T-helper 17 cell (primary cell): ENCODE measurements at regions not wholly inside any gene's neighbourhood (a gene's known extent, or its start where the extent isn't known, plus 50 kb on each side); places are given as distances from the start of the nearest gene placed in this dataset.

Experiments used
- ATAC-seq: fragments of 150-1000 bp; cut with Tn5 transposase; 2 replicates; pipeline ENCODE4 v1.10.0; 2021; ENCODE audit warnings: mild to moderate bottlenecking, moderate library complexity
- DNase-seq, 3 donors: peaks; one replicate each; pipeline versions ENCODE4 v3.0.0 to v3.0.0-alpha.2; 2020 to 2021
- H3K9me3 ChIP-seq: one replicate; pipeline ENCODE4 v1.7.0; 2013; ENCODE audit warnings: low read length, mild to moderate bottlenecking; ENCODE audit not compliant: control insufficient read depth, poor library complexity, severe bottlenecking
- H3K27ac Mint-ChIP-seq: one replicate; pipeline ENCODE4 v1.8.0; 2022; ENCODE audit warnings: mild to moderate bottlenecking, moderate library complexity, mixed read lengths
- H3K27me3 Mint-ChIP-seq: one replicate; pipeline ENCODE4 v1.8.0; 2022; ENCODE audit warnings: mixed read lengths
- H3K36me3 Mint-ChIP-seq: one replicate; pipeline ENCODE4 v1.8.0; 2022; ENCODE audit warnings: low read depth, mixed read lengths
- H3K4me1 Mint-ChIP-seq: one replicate; pipeline ENCODE4 v1.8.0; 2022; ENCODE audit warnings: mild to moderate bottlenecking, mixed read lengths
- H3K4me3 Mint-ChIP-seq: one replicate; pipeline ENCODE4 v1.8.0; 2022; ENCODE audit warnings: mild to moderate bottlenecking, moderate library complexity, mixed read lengths

DNA sequence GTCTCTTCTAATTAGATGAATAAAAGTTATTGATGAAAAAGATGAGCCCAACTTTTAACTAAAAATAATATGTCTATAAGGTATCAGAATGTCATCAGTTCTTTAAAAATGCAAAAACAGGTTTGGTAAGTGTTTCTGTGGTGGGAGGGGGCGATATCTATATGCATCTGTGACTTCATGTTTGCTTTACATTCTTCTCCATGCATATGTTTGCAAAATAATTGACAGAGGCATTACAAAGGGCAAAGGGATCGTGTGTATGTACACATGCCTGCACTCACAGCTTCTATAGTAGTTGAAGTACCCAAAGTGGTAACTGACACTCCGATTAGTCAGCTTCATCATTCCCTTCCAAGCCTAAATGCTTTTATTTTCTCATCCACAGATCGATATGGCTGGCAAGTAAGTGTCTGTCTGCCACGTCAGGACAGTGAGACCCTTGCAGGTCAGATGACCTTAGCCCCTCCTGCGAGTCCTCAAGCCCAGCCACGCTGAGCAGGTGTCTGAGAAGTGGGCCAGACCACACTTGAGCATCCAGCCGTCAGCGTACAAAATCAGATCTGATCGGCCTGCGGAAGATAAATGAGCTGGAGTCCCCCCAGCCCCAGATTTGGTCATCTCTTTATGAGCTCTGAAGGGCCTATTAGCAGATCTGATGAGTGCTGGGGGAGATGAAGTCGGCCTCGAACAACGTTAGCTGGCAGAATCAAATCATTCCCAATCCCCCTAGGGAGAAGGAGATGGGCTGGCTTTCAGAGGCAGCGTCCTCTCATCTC is 369.1 kb downstream of the MAFB start:
- Mint-ChIP-seq H3K4me1 (no peaks in the 10 kb centered on the region), H3K36me3 (no peaks in the 10 kb centered on the region), H3K27me3 (peaks cover 6% of the 10 kb centered on the region), H3K27ac (no peak overlapping the region), H3K4me3 (no peak overlapping the region)
- H3K9me3 ChIP-seq: no peaks in the 10 kb centered on the region
- DNase-seq: no peak
- ATAC-seq: no peak

DNA sequence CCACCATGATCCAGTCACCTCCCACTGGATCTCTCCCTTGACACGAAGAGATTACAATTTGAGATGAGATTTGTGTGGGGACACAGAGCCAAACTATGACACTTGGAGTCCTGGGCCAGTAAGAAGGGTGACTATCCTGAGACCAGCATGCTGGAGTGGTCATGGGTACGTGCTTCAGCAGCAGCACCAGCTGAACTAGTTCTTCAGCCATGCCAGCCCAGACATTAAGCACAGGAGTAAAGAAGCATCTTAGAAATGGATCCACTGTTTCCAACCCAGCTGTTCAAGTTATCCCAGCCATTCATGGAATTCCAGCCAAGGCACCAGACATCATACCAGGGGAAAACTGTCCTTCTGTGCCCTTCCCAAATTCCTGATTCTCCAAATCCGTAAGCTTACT is 370.0 kb downstream of the MAFB start:
- DNase-seq (no peak), ATAC-seq (no peak)
- Mint-ChIP-seq H3K4me1 (no peaks in the 10 kb centered on the region), H3K36me3 (no peaks in the 10 kb centered on the region), H3K27ac (no peak overlapping the region), H3K27me3 (peaks cover 6% of the 10 kb centered on the region), H3K4me3 (no peak overlapping the region)
- H3K9me3 ChIP-seq: no peaks in the 10 kb centered on the region

DNA sequence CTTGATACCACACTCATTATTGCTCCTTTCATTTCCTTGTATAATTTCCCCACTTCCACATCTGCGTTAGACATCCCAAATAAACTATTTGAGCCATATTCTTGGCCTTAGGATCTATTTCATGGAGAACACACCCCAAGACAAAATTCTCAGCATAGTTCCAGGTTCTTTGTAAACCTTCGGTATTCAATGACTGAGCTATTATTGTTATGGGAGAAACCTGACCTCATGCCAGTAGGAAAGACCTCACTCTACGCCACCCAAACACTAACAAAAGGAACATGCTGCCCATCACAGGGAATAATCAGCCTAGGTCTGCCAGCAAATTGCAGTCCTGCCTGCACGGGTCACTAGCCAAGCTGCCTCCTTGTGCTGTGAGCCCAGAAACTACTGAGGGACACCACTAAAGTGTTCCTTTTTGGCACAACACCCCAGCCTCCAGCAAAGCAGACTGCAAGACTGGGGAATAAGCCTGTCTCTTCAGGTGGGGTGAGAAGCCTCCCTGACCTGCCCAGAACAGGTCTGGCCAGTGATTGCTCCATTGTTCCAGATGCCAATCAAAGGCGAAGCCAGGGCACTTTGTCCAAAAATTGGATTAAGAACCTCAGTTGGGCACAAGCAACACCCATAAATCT is 371.8 kb downstream of the MAFB start:
- Mint-ChIP-seq H3K36me3 (no peaks in the 10 kb centered on the region), H3K4me1 (no peaks in the 10 kb centered on the region), H3K27ac (no peak overlapping the region), H3K4me3 (no peak overlapping the region), H3K27me3 (no peaks in the 10 kb centered on the region)
- ATAC-seq (no peak), DNase-seq (no peak)
- H3K9me3 ChIP-seq: no peaks in the 10 kb centered on the region

GRCh38 chr20:40314278-40314677 is 374.8 kb downstream of the MAFB start:
- no peaks in the 10 kb centered on the region for H3K36me3 Mint-ChIP-seq
- no peaks in the 10 kb centered on the region for H3K27me3 Mint-ChIP-seq
- H3K4me3 Mint-ChIP-seq: no peak overlapping the region
- H3K27ac Mint-ChIP-seq: no peak overlapping the region
- ATAC-seq (no peak), DNase-seq (no peak)
- H3K9me3 ChIP-seq: no peaks in the 10 kb centered on the region
- no peaks in the 10 kb centered on the region for H3K4me1 Mint-ChIP-seq

GRCh38 chr20:40313730-40314129 is 375.3 kb downstream of the MAFB start:
- Mint-ChIP-seq H3K4me3 (no peak overlapping the region), H3K36me3 (no peaks in the 10 kb centered on the region), H3K27ac (no peak overlapping the region), H3K27me3 (no peaks in the 10 kb centered on the region), H3K4me1 (no peaks in the 10 kb centered on the region)
- DNase-seq (no peak), ATAC-seq (no peak)
- no peaks in the 10 kb centered on the region for H3K9me3 ChIP-seq

- no peak overlapping the region for H3K4me3 Mint-ChIP-seq
- no peak for ATAC-seq
Measured at GRCh38 chr20:40309731-40310130, 379.3 kb downstream of the MAFB start.

DNA sequence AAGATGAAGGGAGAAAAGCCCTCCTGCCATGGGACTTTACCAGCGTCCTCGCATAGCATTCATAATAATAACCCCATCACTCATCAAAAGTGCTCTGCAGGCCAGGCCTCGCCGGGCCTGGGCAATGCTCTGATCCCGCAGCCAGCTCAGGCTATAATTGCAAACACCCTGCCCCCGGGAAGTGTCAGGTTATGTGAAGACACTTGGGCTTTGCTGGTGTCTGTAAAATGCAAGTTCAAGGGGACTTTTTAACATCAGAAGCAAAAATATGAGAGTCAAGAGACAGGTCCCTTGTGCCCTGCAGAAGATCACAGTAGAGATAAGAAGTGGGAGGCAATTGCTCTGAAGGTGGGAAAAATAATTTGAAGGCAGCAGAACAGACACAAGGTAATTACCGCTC is 381.0 kb downstream of the MAFB start:
- Mint-ChIP-seq H3K27me3 (no peaks in the 10 kb centered on the region), H3K27ac (no peak overlapping the region), H3K4me1 (no peaks in the 10 kb centered on the region), H3K4me3 (no peak overlapping the region), H3K36me3 (no peaks in the 10 kb centered on the region)
- no peak for ATAC-seq
- no peaks in the 10 kb centered on the region for H3K9me3 ChIP-seq
- DNase-seq: no peak

More at GRCh38 chr20:40309731-40310130, 379.3 kb downstream of the MAFB start:
- H3K27ac Mint-ChIP-seq: no peak overlapping the region
- DNase-seq: no peak
- no peaks in the 10 kb centered on the region for H3K27me3 Mint-ChIP-seq
- H3K4me1 Mint-ChIP-seq: no peaks in the 10 kb centered on the region
- H3K9me3 ChIP-seq: no peaks in the 10 kb centered on the region
- H3K36me3 Mint-ChIP-seq: no peaks in the 10 kb centered on the region

- H3K27ac Mint-ChIP-seq: no peak overlapping the region
- H3K27me3 Mint-ChIP-seq: no peaks in the 10 kb centered on the region
- H3K9me3 ChIP-seq: no peaks in the 10 kb centered on the region
- no peaks in the 10 kb centered on the region for H3K4me1 Mint-ChIP-seq
- ATAC-seq (no peak), DNase-seq (no peak)
- H3K36me3 Mint-ChIP-seq: no peaks in the 10 kb centered on the region
- no peak overlapping the region for H3K4me3 Mint-ChIP-seq
Measured at GRCh38 chr20:40307268-40307667, 381.8 kb downstream of the MAFB start.

DNA sequence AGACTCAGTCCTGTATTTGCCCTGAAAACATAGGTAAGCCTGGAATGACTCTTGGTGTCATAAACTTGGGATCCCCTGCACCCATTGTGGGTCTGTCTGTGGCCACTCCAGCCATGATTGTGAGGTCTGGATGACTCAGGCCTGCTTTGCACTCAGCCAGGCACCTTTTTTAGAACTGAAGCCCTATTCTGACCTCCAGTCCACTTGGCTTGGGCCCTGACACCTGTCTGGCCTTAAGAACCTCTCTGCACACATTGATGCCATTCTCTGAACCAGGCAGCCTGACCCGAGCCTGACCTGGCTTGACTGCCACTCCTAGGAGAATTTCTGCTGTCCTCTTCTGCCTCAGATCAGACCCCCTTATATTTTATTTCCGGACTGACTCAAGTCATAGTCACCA is 383.7 kb downstream of the MAFB start:
- no peaks in the 10 kb centered on the region for H3K27me3 Mint-ChIP-seq
- DNase-seq: no peak
- H3K27ac Mint-ChIP-seq: no peak overlapping the region
- no peaks in the 10 kb centered on the region for H3K36me3 Mint-ChIP-seq
- H3K4me1 Mint-ChIP-seq: no peaks in the 10 kb centered on the region
- ATAC-seq: no peak
- no peak overlapping the region for H3K4me3 Mint-ChIP-seq
- no peaks in the 10 kb centered on the region for H3K9me3 ChIP-seq

GRCh38 chr20:40304119-40304613 is 384.9 kb downstream of the MAFB start:
- no peaks in the 10 kb centered on the region for H3K4me1 Mint-ChIP-seq
- H3K27ac Mint-ChIP-seq: no peak overlapping the region
- DNase-seq (no peak), ATAC-seq (no peak)
- no peaks in the 10 kb centered on the region for H3K36me3 Mint-ChIP-seq
- H3K4me3 Mint-ChIP-seq: no peak overlapping the region
- no peaks in the 10 kb centered on the region for H3K9me3 ChIP-seq
- H3K27me3 Mint-ChIP-seq: peaks cover 10% of the 10 kb centered on the region

DNA sequence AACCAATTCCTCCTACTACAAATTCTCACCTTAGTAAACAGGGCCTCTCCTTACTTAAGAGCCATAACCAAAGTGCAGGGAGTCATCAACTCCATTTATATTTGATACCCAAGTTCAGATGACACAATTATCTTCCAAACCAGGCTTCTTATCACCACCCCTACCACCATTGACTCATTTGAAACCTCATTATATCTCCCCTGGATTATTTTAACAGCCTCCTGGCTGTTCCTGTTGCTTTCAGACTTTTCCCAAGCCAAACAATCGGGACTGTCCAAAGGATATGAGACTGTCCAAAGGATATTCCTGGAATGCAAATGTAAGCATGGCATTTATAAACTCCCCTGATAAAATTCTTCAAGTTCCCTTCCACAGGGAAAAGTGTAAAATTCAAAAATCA is 394.3 kb downstream of the MAFB start:
- no peak overlapping the region for H3K4me3 Mint-ChIP-seq
- ATAC-seq (no peak), DNase-seq (no peak)
- no peaks in the 10 kb centered on the region for H3K36me3 Mint-ChIP-seq
- H3K27me3 Mint-ChIP-seq: peaks cover 12% of the 10 kb centered on the region
- H3K9me3 ChIP-seq: no peaks in the 10 kb centered on the region
- no peak overlapping the region for H3K27ac Mint-ChIP-seq
- H3K4me1 Mint-ChIP-seq: no peaks in the 10 kb centered on the region

DNA sequence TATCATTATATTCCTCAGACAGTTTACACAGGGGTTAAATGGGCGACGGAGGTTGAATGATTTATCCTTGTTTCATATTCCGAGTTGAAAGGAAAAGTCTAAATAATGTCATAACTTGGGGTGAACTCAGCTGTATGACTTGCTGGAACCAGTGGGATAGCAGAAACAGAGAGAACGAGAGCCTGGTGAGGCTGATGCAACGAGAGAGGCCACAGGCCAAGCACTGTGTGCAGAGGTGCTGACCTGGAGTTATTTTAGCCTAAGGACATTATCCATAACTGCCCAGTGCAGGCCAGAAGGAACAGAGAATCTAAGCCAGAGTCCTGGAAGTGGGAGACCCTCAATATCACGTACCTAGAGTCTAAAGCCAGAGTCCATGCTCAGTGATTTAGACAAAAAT is 394.9 kb downstream of the MAFB start:
- peaks cover 6% of the 10 kb centered on the region for H3K27me3 Mint-ChIP-seq
- H3K4me3 Mint-ChIP-seq: no peak overlapping the region
- H3K36me3 Mint-ChIP-seq: no peaks in the 10 kb centered on the region
- DNase-seq: no peak
- ATAC-seq: no peak
- H3K27ac Mint-ChIP-seq: no peak overlapping the region
- H3K9me3 ChIP-seq: no peaks in the 10 kb centered on the region
- no peaks in the 10 kb centered on the region for H3K4me1 Mint-ChIP-seq

- no peak for DNase-seq
- no peaks in the 10 kb centered on the region for H3K9me3 ChIP-seq
- no peak for ATAC-seq
- Mint-ChIP-seq H3K27me3 (peaks cover 6% of the 10 kb centered on the region), H3K27ac (no peak overlapping the region), H3K4me3 (no peak overlapping the region), H3K36me3 (no peaks in the 10 kb centered on the region), H3K4me1 (no peaks in the 10 kb centered on the region)
Measured at GRCh38 chr20:40293740-40294139, 395.3 kb downstream of the MAFB start.
